Lower lobe of right lung (tissue), 2 donors: ENCODE measurements at regions not wholly inside any gene's neighbourhood (a gene's known extent, or its start where the extent isn't known, plus 50 kb on each side); places are given as distances from the start of the nearest gene placed in this dataset.

ENCODE experiments used
- ATAC-seq, 2 donors: fragments of 200-7000 bp; cut with Tn5 transposase; one replicate each; pipeline ENCODE4 v1.9.1; 2020 to 2022; ENCODE audit warnings: mild to moderate bottlenecking in 2 of 2, moderate library complexity in 2 of 2
- DNase-seq: peaks from one replicate; pipeline ENCODE4 v3.0.0-alpha.2; 2020
- H3K27ac ChIP-seq: fragments of 200-600 bp; one replicate; pipeline ENCODE4 v1.8.0; 2022
- H3K27me3 ChIP-seq: fragments of 200-600 bp; one replicate; pipeline ENCODE4 v1.8.0; 2022; ENCODE audit warnings: low read depth
- H3K36me3 ChIP-seq: fragments of 200-600 bp; one replicate; pipeline ENCODE4 v1.8.0; 2022; ENCODE audit warnings: mild to moderate bottlenecking
- H3K4me1 ChIP-seq: fragments of 200-600 bp; one replicate; pipeline ENCODE4 v1.8.0; 2022
- H3K4me3 ChIP-seq: fragments of 200-600 bp; one replicate; pipeline ENCODE4 v1.8.0; 2022; ENCODE audit warnings: mild to moderate bottlenecking
- H3K9me3 ChIP-seq: fragments of 200-600 bp; one replicate; pipeline ENCODE4 v1.8.0; 2022
- CTCF ChIP-seq: fragments of 200-600 bp; IDR thresholded peaks from one replicate; pipeline ENCODE4 v1.8.0; 2022; ENCODE audit warnings: antibody characterized with exemption, mild to moderate bottlenecking
- intact Hi-C: fragments of 100-400 bp; cut with DNase I; formaldehyde crosslinking; loops from one replicate; pipeline ENCODE4 v1.11.0; 2022
- donor health status: DM: no; HTN: yes; CAD: no; lungs with severe emphysema.

GRCh38 chr10:129369566-129369965 lies 97.5 kb upstream of the MGMT start:
- no peak for ATAC-seq
- Histone ChIP-seq H3K27ac (no peak overlapping the region), H3K4me3 (no peak overlapping the region), H3K27me3 (peaks cover 13% of the 10 kb centered on the region), H3K4me1 (no peaks in the 10 kb centered on the region), H3K36me3 (no peaks in the 10 kb centered on the region), H3K9me3 (no peaks in the 10 kb centered on the region)
- intact Hi-C loops, result no loop called here
- no peak for TF ChIP-seq CTCF
- no peak for DNase-seq

- ATAC-seq (no peak), DNase-seq (no peak)
- Histone ChIP-seq H3K36me3 (no peaks in the 10 kb centered on the region), H3K9me3 (no peaks in the 10 kb centered on the region), H3K4me3 (no peak overlapping the region), H3K27ac (no peak overlapping the region), H3K4me1 (no peaks in the 10 kb centered on the region), H3K27me3 (peaks cover 13% of the 10 kb centered on the region)
- no peak for TF ChIP-seq CTCF
- intact Hi-C loops, result no loop called here
Measured at GRCh38 chr10:129371541-129371940, 95.5 kb upstream of the MGMT start.

GRCh38 chr10:129372172-129372571 lies 94.9 kb upstream of the MGMT start:
- DNase-seq (no peak), ATAC-seq (no peak)
- H3K4me1 ChIP-seq, result no peaks in the 10 kb centered on the region
- no peak overlapping the region for H3K27ac ChIP-seq
- H3K9me3 ChIP-seq, result no peaks in the 10 kb centered on the region
- no peaks in the 10 kb centered on the region for H3K36me3 ChIP-seq
- intact Hi-C loops, result no loop called here
- H3K4me3 ChIP-seq, result no peak overlapping the region
- H3K27me3 ChIP-seq, result peaks cover 13% of the 10 kb centered on the region
- TF ChIP-seq CTCF, result no peak

GRCh38 chr10:129373231-129373630 lies 93.8 kb upstream of the MGMT start:
- Histone ChIP-seq H3K27ac (no peak overlapping the region), H3K4me3 (no peak overlapping the region), H3K36me3 (no peaks in the 10 kb centered on the region), H3K9me3 (no peaks in the 10 kb centered on the region), H3K4me1 (no peaks in the 10 kb centered on the region), H3K27me3 (peaks cover 13% of the 10 kb centered on the region)
- no peak for TF ChIP-seq CTCF
- ATAC-seq, result no peak
- no peak for DNase-seq
- intact Hi-C loops, result no loop called here

GRCh38 chr10:129373718-129374117 lies 93.3 kb upstream of the MGMT start:
- ATAC-seq, result no peak
- no peak for DNase-seq
- H3K27me3 ChIP-seq, result peaks cover 13% of the 10 kb centered on the region
- intact Hi-C loops, result no loop called here
- H3K4me1 ChIP-seq, result no peaks in the 10 kb centered on the region
- TF ChIP-seq CTCF, result no peak
- no peak overlapping the region for H3K27ac ChIP-seq
- H3K36me3 ChIP-seq, result no peaks in the 10 kb centered on the region
- H3K4me3 ChIP-seq, result no peak overlapping the region
- H3K9me3 ChIP-seq, result no peaks in the 10 kb centered on the region

GRCh38 chr10:129375171-129375570 lies 91.9 kb upstream of the MGMT start:
- Histone ChIP-seq H3K36me3 (no peaks in the 10 kb centered on the region), H3K4me1 (no peaks in the 10 kb centered on the region), H3K4me3 (no peak overlapping the region), H3K27me3 (peaks cover 6% of the 10 kb centered on the region), H3K27ac (no peak overlapping the region), H3K9me3 (no peaks in the 10 kb centered on the region)
- DNase-seq (no peak), ATAC-seq (no peak)
- intact Hi-C loops, result no loop called here
- TF ChIP-seq CTCF, result no peak
